ENCODE measurements at regions not wholly inside any gene's neighbourhood (a gene's known extent, or its start where the extent isn't known, plus 50 kb on each side); places are given as distances from the start of the nearest gene placed in this dataset.

DNA sequence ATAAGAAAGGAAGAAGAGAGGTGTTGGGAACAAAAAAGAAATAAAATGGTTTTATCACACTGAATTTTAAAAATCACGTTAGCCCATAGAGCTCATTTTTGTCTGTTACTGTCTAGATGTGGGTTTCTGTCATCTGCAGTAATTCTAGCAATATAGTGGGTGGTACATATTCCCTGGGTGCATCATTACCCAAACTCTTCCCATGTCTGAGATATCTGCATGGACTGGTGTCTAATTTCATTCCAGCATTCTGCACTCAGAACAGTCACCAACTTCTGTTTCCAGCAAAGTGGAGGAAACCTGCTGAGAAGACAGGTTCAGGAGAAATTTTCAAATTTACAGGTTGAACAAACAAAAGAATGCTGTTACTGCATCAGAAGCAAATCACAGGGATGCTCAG, 263.8 kb downstream of the CDH11 start:
- no peak for TF ChIP-seq POLR2AphosphoS5 (IDR thresholded peaks at IDR 0.05; ENCODE audit: low read depth, low read length)
- no peak for TF ChIP-seq TAF1 (IDR thresholded peaks at IDR 0.05; ENCODE audit: borderline replicate concordance, insufficient read depth, low read length)
- TF ChIP-seq, protein P1, sequence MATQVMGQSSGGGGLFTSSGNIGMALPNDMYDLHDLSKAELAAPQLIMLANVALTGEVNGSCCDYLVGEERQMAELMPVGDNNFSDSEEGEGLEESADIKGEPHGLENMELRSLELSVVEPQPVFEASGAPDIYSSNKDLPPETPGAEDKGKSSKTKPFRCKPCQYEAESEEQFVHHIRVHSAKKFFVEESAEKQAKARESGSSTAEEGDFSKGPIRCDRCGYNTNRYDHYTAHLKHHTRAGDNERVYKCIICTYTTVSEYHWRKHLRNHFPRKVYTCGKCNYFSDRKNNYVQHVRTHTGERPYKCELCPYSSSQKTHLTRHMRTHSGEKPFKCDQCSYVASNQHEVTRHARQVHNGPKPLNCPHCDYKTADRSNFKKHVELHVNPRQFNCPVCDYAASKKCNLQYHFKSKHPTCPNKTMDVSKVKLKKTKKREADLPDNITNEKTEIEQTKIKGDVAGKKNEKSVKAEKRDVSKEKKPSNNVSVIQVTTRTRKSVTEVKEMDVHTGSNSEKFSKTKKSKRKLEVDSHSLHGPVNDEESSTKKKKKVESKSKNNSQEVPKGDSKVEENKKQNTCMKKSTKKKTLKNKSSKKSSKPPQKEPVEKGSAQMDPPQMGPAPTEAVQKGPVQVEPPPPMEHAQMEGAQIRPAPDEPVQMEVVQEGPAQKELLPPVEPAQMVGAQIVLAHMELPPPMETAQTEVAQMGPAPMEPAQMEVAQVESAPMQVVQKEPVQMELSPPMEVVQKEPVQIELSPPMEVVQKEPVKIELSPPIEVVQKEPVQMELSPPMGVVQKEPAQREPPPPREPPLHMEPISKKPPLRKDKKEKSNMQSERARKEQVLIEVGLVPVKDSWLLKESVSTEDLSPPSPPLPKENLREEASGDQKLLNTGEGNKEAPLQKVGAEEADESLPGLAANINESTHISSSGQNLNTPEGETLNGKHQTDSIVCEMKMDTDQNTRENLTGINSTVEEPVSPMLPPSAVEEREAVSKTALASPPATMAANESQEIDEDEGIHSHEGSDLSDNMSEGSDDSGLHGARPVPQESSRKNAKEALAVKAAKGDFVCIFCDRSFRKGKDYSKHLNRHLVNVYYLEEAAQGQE (IDR thresholded peaks at IDR 0.05; ENCODE audit: insufficient read depth in 1 of 2, low read depth in 2 of 2, low read length in 2 of 2) = no peak
- TF ChIP-seq FOXP2 (optimal IDR thresholded peaks at IDR 0.05; ENCODE audit: borderline replicate concordance, extremely low read depth, extremely low read length, insufficient read depth) = no peak

Measured in PFSK-1 (cell line).